Dedifferentiated amniotic fluid mesenchymal stem cell (primary cell): ENCODE measurements at regions not wholly inside any gene's neighbourhood (a gene's known extent, or its start where the extent isn't known, plus 50 kb on each side); places are given as distances from the start of the nearest gene placed in this dataset.

Experiments used
- DNase-seq: peaks from one replicate; pipeline ENCODE4 v3.0.0-alpha.2; 2016; ENCODE audit errors: extremely low spot score

GRCh38 chr1:82492159-82492558 lies 691.4 kb downstream of the ADGRL2 start:
- DNase-seq, result no peak

GRCh38 chr1:82491301-82492048 lies 690.7 kb downstream of the ADGRL2 start:
- DNase-seq, result peak; percentile 35

GRCh38 chr1:82487778-82488177 lies 687.0 kb downstream of the ADGRL2 start:
- DNase-seq, result no peak

GRCh38 chr1:82486969-82487368 lies 686.2 kb downstream of the ADGRL2 start:
- no peak for DNase-seq

GRCh38 chr1:82486468-82486867 lies 685.7 kb downstream of the ADGRL2 start:
- DNase-seq, result no peak

GRCh38 chr1:82485591-82486369 lies 685.0 kb downstream of the ADGRL2 start:
- peak; percentile 27 for DNase-seq

- no peak for DNase-seq
These were observed 682.4 kb downstream of the ADGRL2 start for GRCh38 chr1:82483146-82483545.

- no peak for DNase-seq
These were observed 678.2 kb downstream of the ADGRL2 start for GRCh38 chr1:82478916-82479315.

GRCh38 chr1:82472489-82473131 lies 671.9 kb downstream of the ADGRL2 start:
- no peak for DNase-seq

- no peak for DNase-seq
These were observed 666.2 kb downstream of the ADGRL2 start for GRCh38 chr1:82466891-82467290.

GRCh38 chr1:82466416-82466815 lies 665.7 kb downstream of the ADGRL2 start:
- no peak for DNase-seq

- peak; percentile 19 for DNase-seq
These were observed 664.3 kb downstream of the ADGRL2 start for GRCh38 chr1:82465024-82465423.

GRCh38 chr1:82464362-82465001 lies 663.7 kb downstream of the ADGRL2 start:
- DNase-seq, result peak; percentile 82

- DNase-seq, result no peak
These were observed 663.2 kb downstream of the ADGRL2 start for GRCh38 chr1:82463951-82464350.

- DNase-seq, result no peak
These were observed 661.6 kb downstream of the ADGRL2 start for GRCh38 chr1:82462366-82462765.

- no peak for DNase-seq
These were observed 654.6 kb downstream of the ADGRL2 start for GRCh38 chr1:82455342-82455741.

GRCh38 chr1:82454431-82454830 lies 653.7 kb downstream of the ADGRL2 start:
- DNase-seq, result no peak

GRCh38 chr1:82453511-82454185 lies 652.9 kb downstream of the ADGRL2 start:
- no peak for DNase-seq

GRCh38 chr1:82452096-82452495 lies 651.4 kb downstream of the ADGRL2 start:
- no peak for DNase-seq

GRCh38 chr1:82451191-82451590 lies 650.5 kb downstream of the ADGRL2 start:
- no peak for DNase-seq

GRCh38 chr1:82449506-82450057 lies 648.8 kb downstream of the ADGRL2 start:
- DNase-seq, result peak; percentile 66
